ENCODE measurements at regions not wholly inside any gene's neighbourhood (a gene's known extent, or its start where the extent isn't known, plus 50 kb on each side); places are given as distances from the start of the nearest gene placed in this dataset.
"Not testable (repeated sequence)": the region's sequence is repeated elsewhere in the genome, so short reads cannot be mapped to it uniquely, and the experiment has no call there.

DNA sequence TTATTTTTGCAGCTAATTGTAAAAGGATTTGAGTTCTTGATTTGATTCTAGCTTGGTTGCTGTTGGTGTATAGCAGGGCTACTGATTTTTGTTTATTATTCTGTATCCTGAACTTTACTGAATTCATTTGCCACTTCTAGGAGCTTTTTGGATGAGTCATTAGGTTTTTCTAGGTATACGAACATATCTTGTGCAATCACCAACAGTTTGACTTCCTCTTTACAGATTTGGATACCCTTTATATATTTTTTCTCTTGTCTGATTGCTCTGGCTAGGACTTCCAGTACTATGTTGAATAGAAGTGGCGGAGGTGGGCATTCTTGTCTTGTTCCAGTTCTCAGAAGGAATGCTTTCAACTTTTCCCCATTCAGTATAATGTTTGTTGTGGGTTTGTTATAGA is 210.8 kb downstream of the FGF10 start:
- in situ Hi-C loops (cut with HindIII; ENCODE audit: low sequenced_read_pairs): no loop called here
- H3K4me3 ChIP-seq (ENCODE audit: low read depth, low read length): no peak overlapping the region
- DNase-seq (ENCODE audit: low read depth, low spot score): no peak
- TF ChIP-seq, protein P1, sequence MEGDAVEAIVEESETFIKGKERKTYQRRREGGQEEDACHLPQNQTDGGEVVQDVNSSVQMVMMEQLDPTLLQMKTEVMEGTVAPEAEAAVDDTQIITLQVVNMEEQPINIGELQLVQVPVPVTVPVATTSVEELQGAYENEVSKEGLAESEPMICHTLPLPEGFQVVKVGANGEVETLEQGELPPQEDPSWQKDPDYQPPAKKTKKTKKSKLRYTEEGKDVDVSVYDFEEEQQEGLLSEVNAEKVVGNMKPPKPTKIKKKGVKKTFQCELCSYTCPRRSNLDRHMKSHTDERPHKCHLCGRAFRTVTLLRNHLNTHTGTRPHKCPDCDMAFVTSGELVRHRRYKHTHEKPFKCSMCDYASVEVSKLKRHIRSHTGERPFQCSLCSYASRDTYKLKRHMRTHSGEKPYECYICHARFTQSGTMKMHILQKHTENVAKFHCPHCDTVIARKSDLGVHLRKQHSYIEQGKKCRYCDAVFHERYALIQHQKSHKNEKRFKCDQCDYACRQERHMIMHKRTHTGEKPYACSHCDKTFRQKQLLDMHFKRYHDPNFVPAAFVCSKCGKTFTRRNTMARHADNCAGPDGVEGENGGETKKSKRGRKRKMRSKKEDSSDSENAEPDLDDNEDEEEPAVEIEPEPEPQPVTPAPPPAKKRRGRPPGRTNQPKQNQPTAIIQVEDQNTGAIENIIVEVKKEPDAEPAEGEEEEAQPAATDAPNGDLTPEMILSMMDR (IDR thresholded peaks at IDR 0.05; ENCODE audit: low read depth, low read length): no peak

DNA sequence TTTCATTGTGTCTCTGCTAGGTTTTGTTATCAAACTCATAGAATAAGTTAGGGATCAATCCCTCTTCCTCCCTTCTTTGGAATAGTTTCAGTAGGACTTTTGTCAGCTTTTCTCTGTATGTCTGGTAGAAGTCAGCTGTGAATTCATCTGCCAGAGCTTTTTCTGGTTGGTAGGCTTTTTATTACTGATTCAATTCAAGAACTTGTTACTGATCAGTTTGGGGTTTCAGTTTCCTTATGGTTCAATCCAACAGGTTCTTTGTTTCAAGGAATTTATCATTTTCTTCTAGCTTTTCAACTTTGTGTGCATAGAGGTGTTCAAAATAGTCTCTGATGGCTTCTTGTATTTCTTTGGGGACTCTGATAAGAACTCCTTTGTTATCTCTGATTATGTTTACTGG is 221.7 kb downstream of the FGF10 start:
- no peak overlapping the region for H3K4me3 ChIP-seq (ENCODE audit: low read depth, low read length)
- in situ Hi-C loops (cut with HindIII; ENCODE audit: low sequenced_read_pairs): no loop called here
- no peak for DNase-seq (ENCODE audit: low read depth, low spot score)
- TF ChIP-seq, protein P1 (IDR thresholded peaks at IDR 0.05; ENCODE audit: low read depth, low read length): no peak

- TF ChIP-seq, protein P1 (IDR thresholded peaks at IDR 0.05; ENCODE audit: low read depth, low read length): no peak
- no peak overlapping the region for H3K4me3 ChIP-seq (ENCODE audit: low read depth, low read length)
- in situ Hi-C loops (cut with HindIII; ENCODE audit: low sequenced_read_pairs): no loop called here
- DNase-seq (ENCODE audit: low read depth, low spot score): no peak
These were observed 228.9 kb downstream of the FGF10 start for GRCh38 chr5:44160369-44160768.

- in situ Hi-C loops (cut with HindIII; ENCODE audit: low sequenced_read_pairs): no loop called here
- DNase-seq (ENCODE audit: low read depth, low spot score): no peak
- TF ChIP-seq, protein P1 (IDR thresholded peaks at IDR 0.05; ENCODE audit: low read depth, low read length): no peak
- no peak overlapping the region for H3K4me3 ChIP-seq (ENCODE audit: low read depth, low read length)
These were observed 239.0 kb downstream of the FGF10 start for GRCh38 chr5:44150075-44150723.

DNA sequence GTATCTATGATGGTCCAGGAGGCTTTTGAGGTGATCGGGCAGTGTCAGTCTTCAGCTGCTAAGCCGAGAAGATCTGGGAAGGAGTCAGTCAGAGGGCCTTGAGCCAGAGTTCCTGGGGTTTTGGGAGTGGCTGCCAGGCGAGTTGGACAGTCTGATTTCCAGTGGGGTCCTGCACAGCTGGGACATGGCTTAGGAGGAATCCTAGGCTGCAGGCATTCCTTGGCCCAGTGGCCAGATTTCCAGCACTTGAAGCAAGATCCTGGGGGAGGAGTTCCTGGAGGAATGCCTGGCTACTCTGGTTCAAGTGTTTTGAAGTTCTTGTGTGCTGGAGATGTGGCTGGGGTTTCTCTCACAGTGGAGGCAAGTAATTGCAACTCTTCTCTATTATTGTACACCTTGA is 271.3 kb downstream of the FGF10 start:
- H3K4me3 ChIP-seq (ENCODE audit: low read depth, low read length); DNase-seq (ENCODE audit: low read depth, low spot score); in situ Hi-C loops (cut with HindIII; ENCODE audit: low sequenced_read_pairs): not testable (repeated sequence)

- DNase-seq (ENCODE audit: low read depth, low spot score); in situ Hi-C loops (cut with HindIII; ENCODE audit: low sequenced_read_pairs); H3K4me3 ChIP-seq (ENCODE audit: low read depth, low read length): not testable (repeated sequence)
These were observed 281.0 kb downstream of the FGF10 start for GRCh38 chr5:44108232-44108631.

- H3K4me3 ChIP-seq (ENCODE audit: low read depth, low read length): no peak overlapping the region
- in situ Hi-C loops (cut with HindIII; ENCODE audit: low sequenced_read_pairs): no loop called here
- DNase-seq (ENCODE audit: low read depth, low spot score): no peak
- TF ChIP-seq, protein P1 (IDR thresholded peaks at IDR 0.05; ENCODE audit: low read depth, low read length): no peak
These were observed 289.6 kb downstream of the FGF10 start for GRCh38 chr5:44099643-44100042.

Measured in astrocyte of the spinal cord (primary cell).